AG04450 (cell line): ENCODE measurements at regions not wholly inside any gene's neighbourhood (a gene's known extent, or its start where the extent isn't known, plus 50 kb on each side); places are given as distances from the start of the nearest gene placed in this dataset.

ENCODE experiments used
- CTCF ChIA-PET: fragments of 300-600, 350-600 bp; formaldehyde crosslinking; extraction: SDS; loops from one replicate; lab custom pipeline; 2022; ENCODE audit warnings: antibody characterized with exemption, inconsistent platforms; lab: Charles Lee
- POLR2A ChIA-PET: fragments of 350-600 bp; formaldehyde crosslinking; extraction: SDS; loops from one replicate; lab custom pipeline; 2021; ENCODE audit warnings: antibody characterized with exemption, inconsistent platforms; lab: Yijun Ruan, JAX
- DNase-seq: peaks from one replicate; pipeline ENCODE4 v3.0.0-alpha.2; 2011; ENCODE audit warnings: low read depth, low spot score
- H3K27ac ChIP-seq: one replicate; pipeline ENCODE4 v1.5.1; 2012; ENCODE audit warnings: low read depth, low read length, control low read depth
- H3K27me3 ChIP-seq: one replicate; pipeline ENCODE4 v1.6.0; 2012; ENCODE audit warnings: low read length; ENCODE audit not compliant: control insufficient read depth, insufficient read depth
- H3K4me3 ChIP-seq: 2 replicates; pipeline ENCODE4 v1.5.1; 2011; ENCODE audit warnings: mild to moderate bottlenecking, low read depth, low read length, control low read depth
- H3K9me3 ChIP-seq: 2 replicates; pipeline ENCODE4 v1.5.1; 2012; ENCODE audit warnings: low read length; ENCODE audit not compliant: control insufficient read depth, insufficient read depth
- CTCF ChIP-seq: IDR thresholded peaks from 2 replicates; pipeline ENCODE4 v1.5.1; 2011; ENCODE audit warnings: low read depth, low read length, control low read depth, inconsistent platforms

GRCh38 chr21:35582731-35583130 lies 477.6 kb downstream of the SETD4 start:
- Histone ChIP-seq H3K27ac (no peak overlapping the region), H3K9me3 (no peaks in the 10 kb centered on the region), H3K27me3 (no peaks in the 10 kb centered on the region), H3K4me3 (no peak overlapping the region)
- no peak for DNase-seq
- ChIA-PET POLR2A (no interaction called here), CTCF (no interaction called here)
- TF ChIP-seq CTCF = no peak

- TF ChIP-seq CTCF = no peak
- no peaks in the 10 kb centered on the region for H3K9me3 ChIP-seq
- DNase-seq = no peak
- no peak overlapping the region for H3K4me3 ChIP-seq
- no peaks in the 10 kb centered on the region for H3K27me3 ChIP-seq
- ChIA-PET POLR2A (no interaction called here), CTCF (no interaction called here)
- H3K27ac ChIP-seq = no peak overlapping the region
Measured at GRCh38 chr21:35581640-35582039, 478.7 kb downstream of the SETD4 start.

- POLR2A ChIA-PET = no interaction called here
- CTCF ChIA-PET = no interaction called here
- no peak overlapping the region for H3K27ac ChIP-seq
- no peak overlapping the region for H3K4me3 ChIP-seq
- H3K9me3 ChIP-seq = no peaks in the 10 kb centered on the region
- H3K27me3 ChIP-seq = no peaks in the 10 kb centered on the region
- no peak for TF ChIP-seq CTCF
- no peak for DNase-seq
Measured at GRCh38 chr21:35579520-35580293, 480.6 kb downstream of the SETD4 start.

GRCh38 chr21:35578831-35579471 lies 481.4 kb downstream of the SETD4 start:
- CTCF ChIA-PET = no interaction called here
- Histone ChIP-seq H3K4me3 (no peak overlapping the region), H3K27me3 (no peaks in the 10 kb centered on the region), H3K27ac (no peak overlapping the region), H3K9me3 (no peaks in the 10 kb centered on the region)
- TF ChIP-seq CTCF = no peak
- DNase-seq = no peak
- POLR2A ChIA-PET = interaction anchor here (0.7 to 1.0 kb wide), 2 partner anchors 58 to 689 kb away, joined by 3 to 4 read pairs; no protein-coding TSS in a partner anchor

- TF ChIP-seq CTCF = no peak
- H3K27ac ChIP-seq = no peak overlapping the region
- CTCF ChIA-PET = interaction anchor here (0.6 kb wide), 1 partner anchor 12 kb away, joined by 4 read pairs; no protein-coding TSS in a partner anchor
- H3K4me3 ChIP-seq = no peak overlapping the region
- H3K9me3 ChIP-seq = no peaks in the 10 kb centered on the region
- peak; percentile 67 for DNase-seq
- H3K27me3 ChIP-seq = no peaks in the 10 kb centered on the region
- POLR2A ChIA-PET = interaction anchor here (0.7 to 1.0 kb wide), 3 partner anchors 58 to 689 kb away, joined by 3 to 4 read pairs (median 4); no protein-coding TSS in a partner anchor
Measured at GRCh38 chr21:35578347-35578782, 482.0 kb downstream of the SETD4 start.
